ENCODE measurements at regions not wholly inside any gene's neighbourhood (a gene's known extent, or its start where the extent isn't known, plus 50 kb on each side); places are given as distances from the start of the nearest gene placed in this dataset.

DNA sequence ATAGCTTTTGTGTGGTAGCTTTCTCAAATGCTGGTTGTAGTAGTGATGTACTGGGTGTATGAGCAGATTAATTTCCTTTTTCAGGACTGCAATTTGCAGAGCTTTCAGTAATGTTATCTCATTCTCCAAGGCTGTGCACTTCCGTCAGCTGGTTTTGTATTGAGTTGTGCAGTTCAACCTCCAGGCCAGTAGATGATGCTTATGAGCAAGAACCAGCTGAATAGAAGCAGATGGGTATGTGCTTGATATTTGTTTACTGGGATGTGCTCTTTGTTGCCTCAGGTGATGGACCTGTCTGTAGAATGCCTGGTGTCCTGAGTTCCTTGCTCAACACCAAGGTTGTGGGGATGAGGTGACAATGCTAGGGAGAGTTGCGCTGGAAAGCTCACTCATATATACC lies 462.8 kb downstream of the PCDH18 start:
- Histone ChIP-seq H3K27me3 (no peaks in the 10 kb centered on the region), H3K9ac (ENCODE audit: low read depth in 2 of 2, low read length in 2 of 2) (no peak overlapping the region), H3K4me1 (no peaks in the 10 kb centered on the region), H3K4me3 (no peak overlapping the region), H3K27ac (no peak overlapping the region), H3K9me3 (no peaks in the 10 kb centered on the region), H3K36me3 (no peaks in the 10 kb centered on the region)
- intact Hi-C loops (cut with DNase I), result no loop called here
- TF ChIP-seq, protein P1, sequence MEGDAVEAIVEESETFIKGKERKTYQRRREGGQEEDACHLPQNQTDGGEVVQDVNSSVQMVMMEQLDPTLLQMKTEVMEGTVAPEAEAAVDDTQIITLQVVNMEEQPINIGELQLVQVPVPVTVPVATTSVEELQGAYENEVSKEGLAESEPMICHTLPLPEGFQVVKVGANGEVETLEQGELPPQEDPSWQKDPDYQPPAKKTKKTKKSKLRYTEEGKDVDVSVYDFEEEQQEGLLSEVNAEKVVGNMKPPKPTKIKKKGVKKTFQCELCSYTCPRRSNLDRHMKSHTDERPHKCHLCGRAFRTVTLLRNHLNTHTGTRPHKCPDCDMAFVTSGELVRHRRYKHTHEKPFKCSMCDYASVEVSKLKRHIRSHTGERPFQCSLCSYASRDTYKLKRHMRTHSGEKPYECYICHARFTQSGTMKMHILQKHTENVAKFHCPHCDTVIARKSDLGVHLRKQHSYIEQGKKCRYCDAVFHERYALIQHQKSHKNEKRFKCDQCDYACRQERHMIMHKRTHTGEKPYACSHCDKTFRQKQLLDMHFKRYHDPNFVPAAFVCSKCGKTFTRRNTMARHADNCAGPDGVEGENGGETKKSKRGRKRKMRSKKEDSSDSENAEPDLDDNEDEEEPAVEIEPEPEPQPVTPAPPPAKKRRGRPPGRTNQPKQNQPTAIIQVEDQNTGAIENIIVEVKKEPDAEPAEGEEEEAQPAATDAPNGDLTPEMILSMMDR (IDR thresholded peaks at IDR 0.05), result no peak
- no peak for DNase-seq

DNA sequence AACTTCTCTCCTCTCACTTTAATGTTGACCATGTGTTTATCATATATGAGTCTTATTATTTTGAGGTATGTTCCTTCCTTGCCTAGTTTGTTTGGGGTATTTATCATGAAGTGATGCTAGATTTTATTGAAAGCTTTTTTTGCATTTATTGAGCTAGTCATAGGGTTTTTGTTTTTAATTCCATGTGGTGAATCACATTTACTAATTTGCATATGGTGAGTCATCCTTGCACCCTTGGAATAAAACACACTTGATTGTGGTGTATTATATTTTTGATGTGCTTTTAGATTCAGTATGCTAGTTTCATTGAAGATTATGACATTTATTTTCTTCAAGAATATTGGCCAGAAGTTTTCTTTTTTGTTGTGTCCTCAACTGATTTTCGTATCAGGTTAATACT lies 464.6 kb downstream of the PCDH18 start:
- Histone ChIP-seq H3K4me1 (no peaks in the 10 kb centered on the region), H3K9ac (ENCODE audit: low read depth in 2 of 2, low read length in 2 of 2) (no peak overlapping the region), H3K4me3 (no peak overlapping the region), H3K36me3 (no peaks in the 10 kb centered on the region), H3K27ac (no peak overlapping the region), H3K9me3 (no peaks in the 10 kb centered on the region), H3K27me3 (no peaks in the 10 kb centered on the region)
- TF ChIP-seq, protein P1 (IDR thresholded peaks at IDR 0.05), result no peak
- intact Hi-C loops (cut with DNase I), result no loop called here
- no peak for DNase-seq

DNA sequence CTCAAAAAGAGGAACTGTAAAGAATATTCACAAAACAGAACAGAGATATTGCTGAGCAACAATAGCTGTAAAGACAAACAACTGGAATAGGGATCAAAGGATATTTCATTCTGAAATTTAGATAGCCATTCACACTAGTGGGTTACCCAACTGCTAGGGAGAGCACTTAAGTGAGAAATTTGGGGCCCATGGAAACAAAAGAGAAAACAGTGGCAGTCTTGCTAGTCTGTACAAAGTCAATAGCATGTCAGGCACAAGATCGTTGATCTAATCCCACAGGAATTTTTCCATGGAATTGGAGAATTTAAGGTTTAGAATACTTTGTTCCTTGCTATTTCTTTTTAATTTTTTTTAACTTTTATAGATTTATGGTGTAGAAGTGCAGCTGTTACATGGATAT lies 467.0 kb downstream of the PCDH18 start:
- intact Hi-C loops (cut with DNase I), result no loop called here
- Histone ChIP-seq H3K9me3 (no peaks in the 10 kb centered on the region), H3K4me3 (no peak overlapping the region), H3K27ac (no peak overlapping the region), H3K9ac (ENCODE audit: low read depth in 2 of 2, low read length in 2 of 2) (no peak overlapping the region), H3K4me1 (no peaks in the 10 kb centered on the region), H3K27me3 (no peaks in the 10 kb centered on the region), H3K36me3 (no peaks in the 10 kb centered on the region)
- no peak for DNase-seq
- TF ChIP-seq, protein P1 (IDR thresholded peaks at IDR 0.05), result no peak

DNA sequence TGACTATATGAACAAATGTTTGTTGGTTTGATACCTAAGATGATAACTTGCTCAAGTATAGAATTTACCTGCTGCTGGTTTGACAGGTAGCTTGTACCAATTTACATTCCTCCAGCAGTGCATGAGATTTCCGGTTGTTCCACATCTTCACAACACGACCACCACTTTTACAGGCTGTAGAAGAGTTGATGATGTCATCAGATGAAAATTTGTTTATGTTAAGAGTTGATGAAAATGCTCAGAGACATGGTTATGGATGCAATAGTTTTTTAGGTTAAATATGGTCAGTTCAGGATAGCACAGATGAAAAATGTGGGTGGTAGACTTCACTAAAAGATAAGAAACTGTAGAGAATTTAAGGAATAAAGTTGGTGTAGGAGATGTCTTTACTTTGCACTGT lies 468.3 kb downstream of the PCDH18 start:
- H3K9ac ChIP-seq (ENCODE audit: low read depth in 2 of 2, low read length in 2 of 2), result no peak overlapping the region
- no peaks in the 10 kb centered on the region for H3K9me3 ChIP-seq
- H3K27ac ChIP-seq, result no peak overlapping the region
- no peak overlapping the region for H3K4me3 ChIP-seq
- no peaks in the 10 kb centered on the region for H3K36me3 ChIP-seq
- no peaks in the 10 kb centered on the region for H3K4me1 ChIP-seq
- intact Hi-C loops (cut with DNase I), result no loop called here
- TF ChIP-seq, protein P1 (IDR thresholded peaks at IDR 0.05), result no peak
- no peaks in the 10 kb centered on the region for H3K27me3 ChIP-seq
- no peak for DNase-seq

DNA sequence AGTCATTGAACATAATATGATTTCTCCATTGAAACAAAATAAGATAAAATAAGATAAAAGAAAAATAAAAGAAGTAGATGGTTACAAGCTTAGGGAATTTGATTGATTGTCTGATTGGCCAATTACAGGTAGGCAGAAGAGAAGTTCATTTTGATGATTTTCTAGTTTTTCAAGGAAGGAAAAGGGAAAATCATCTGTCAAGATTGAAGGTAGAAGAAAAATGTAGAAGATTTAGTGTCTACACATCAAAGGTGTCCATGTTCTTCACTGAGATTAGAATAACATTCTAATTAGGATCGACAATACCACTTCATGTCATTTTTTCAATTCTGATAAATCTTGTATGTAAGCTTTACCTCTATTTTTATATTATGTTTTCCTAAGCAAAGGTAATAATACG lies 489.1 kb downstream of the PCDH18 start:
- Histone ChIP-seq H3K27me3 (no peaks in the 10 kb centered on the region), H3K9ac (ENCODE audit: low read depth in 2 of 2, low read length in 2 of 2) (no peak overlapping the region), H3K4me1 (no peaks in the 10 kb centered on the region), H3K27ac (no peak overlapping the region), H3K36me3 (no peaks in the 10 kb centered on the region), H3K4me3 (no peak overlapping the region), H3K9me3 (no peaks in the 10 kb centered on the region)
- no peak for DNase-seq
- intact Hi-C loops (cut with DNase I), result no loop called here
- TF ChIP-seq, protein P1 (IDR thresholded peaks at IDR 0.05), result no peak

DNA sequence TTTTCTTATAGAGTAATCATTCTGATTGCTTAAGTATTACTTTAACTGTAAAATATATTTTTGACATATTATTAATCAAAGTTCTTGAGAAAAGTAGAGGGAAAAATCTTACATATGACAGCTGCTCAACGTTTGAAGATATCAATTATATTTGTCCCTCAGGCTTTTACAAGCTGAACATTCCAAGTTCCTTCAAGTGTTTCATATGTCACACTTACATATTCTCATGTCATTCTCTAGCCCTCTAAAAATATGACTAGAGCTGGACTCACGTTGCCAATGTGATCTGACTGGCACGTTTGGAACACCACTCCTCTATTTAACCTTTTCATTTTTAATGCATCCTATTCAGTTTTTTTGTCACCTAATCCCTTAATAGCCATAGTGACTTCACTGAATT lies 492.9 kb downstream of the PCDH18 start:
- H3K4me1 ChIP-seq, result no peaks in the 10 kb centered on the region
- no peak overlapping the region for H3K27ac ChIP-seq
- no peak for DNase-seq
- no peak overlapping the region for H3K9ac ChIP-seq (ENCODE audit: low read depth in 2 of 2, low read length in 2 of 2)
- intact Hi-C loops (cut with DNase I), result no loop called here
- H3K27me3 ChIP-seq, result no peaks in the 10 kb centered on the region
- H3K9me3 ChIP-seq, result no peaks in the 10 kb centered on the region
- TF ChIP-seq, protein P1 (IDR thresholded peaks at IDR 0.05), result no peak
- no peak overlapping the region for H3K4me3 ChIP-seq
- H3K36me3 ChIP-seq, result no peaks in the 10 kb centered on the region

Data from colonic mucosa (tissue), 4 donors.